Liver (tissue), 8 donors: ENCODE measurements at regions not wholly inside any gene's neighbourhood (a gene's known extent, or its start where the extent isn't known, plus 50 kb on each side); places are given as distances from the start of the nearest gene placed in this dataset.

Source experiments
- DNase-seq: peaks from one replicate; pipeline ENCODE4 v3.0.0-alpha.2; 2017; ENCODE audit warnings: low spot score
- H3K27ac ChIP-seq, 2 donors: one replicate each; pipeline ENCODE4 v1.7.0; 2013; ENCODE audit warnings: inconsistent platforms in 2 of 2, low read length in 2 of 2, control low read depth in 1 of 2, low read depth in 1 of 2, mild to moderate bottlenecking in 1 of 2
- H3K27me3 ChIP-seq, 4 donors: one replicate each; pipeline versions ENCODE4 v1.6.1 to v1.7.0; 2013; ENCODE audit warnings: low read length in 3 of 4, inconsistent platforms in 1 of 4, mild to moderate bottlenecking in 1 of 4, moderate library complexity in 1 of 4; ENCODE audit not compliant: control insufficient read depth in 4 of 4, insufficient read depth in 4 of 4
- H3K36me3 ChIP-seq, 4 donors: one replicate each; pipeline versions ENCODE4 v1.6.1 to v1.7.0; 2013; ENCODE audit warnings: low read length in 3 of 4, mild to moderate bottlenecking in 3 of 4, low read depth in 1 of 4, moderate library complexity in 1 of 4; ENCODE audit not compliant: control insufficient read depth in 4 of 4, insufficient read depth in 3 of 4
- H3K4me1 ChIP-seq, 4 donors: one replicate each; pipeline versions ENCODE4 v1.6.1 to v1.7.0; 2013; ENCODE audit warnings: low read length in 3 of 4, mild to moderate bottlenecking in 3 of 4, moderate library complexity in 1 of 4; ENCODE audit not compliant: control insufficient read depth in 4 of 4, insufficient read depth in 4 of 4
- H3K4me3 ChIP-seq, 3 donors: one replicate each; pipeline versions ENCODE4 v1.6.1 to v1.7.0; 2013; ENCODE audit warnings: low read length in 3 of 3, control low read depth in 1 of 3, low read depth in 1 of 3, mild to moderate bottlenecking in 1 of 3
- H3K9ac ChIP-seq, 2 donors: one replicate each; pipeline ENCODE4 v1.7.0; 2013; ENCODE audit warnings: low read length in 2 of 2, mild to moderate bottlenecking in 2 of 2, moderate library complexity in 2 of 2, control low read depth in 1 of 2, low read depth in 1 of 2
- H3K9me3 ChIP-seq, 4 donors: one replicate each; pipeline versions ENCODE4 v1.6.1 to v1.7.0; 2013; ENCODE audit warnings: low read length in 3 of 4; ENCODE audit not compliant: control insufficient read depth in 4 of 4
- EGR1 ChIP-seq, 2 donors: IDR thresholded peaks; 2 replicates each; pipeline ENCODE4 v1.6.1; 2016 to 2018; ENCODE audit warnings: antibody characterized with exemption in 2 of 2, low read depth in 2 of 2
- FOXA1 ChIP-seq: IDR thresholded peaks from 2 replicates; pipeline ENCODE4 v1.6.1; 2016; ENCODE audit warnings: antibody characterized with exemption
- FOXA2 ChIP-seq: IDR thresholded peaks from 2 replicates; pipeline ENCODE4 v1.6.1; 2016; ENCODE audit warnings: antibody characterized with exemption
- GABPA ChIP-seq, 2 donors: IDR thresholded peaks in 1 of 2; conservative IDR thresholded peaks in 1 of 2; 2 replicates each; pipeline ENCODE4 v1.6.1; 2016; ENCODE audit warnings: antibody characterized with exemption in 2 of 2, mild to moderate bottlenecking in 1 of 2, moderate library complexity in 1 of 2
- HNF4A ChIP-seq, 2 donors: conservative IDR thresholded peaks; 2 replicates each; pipeline ENCODE4 v1.6.1; 2016; ENCODE audit warnings: antibody characterized with exemption in 2 of 2, mild to moderate bottlenecking in 2 of 2
- HNF4G ChIP-seq: IDR thresholded peaks from 2 replicates; pipeline ENCODE4 v1.6.1; 2016; ENCODE audit warnings: antibody characterized with exemption
- JUND ChIP-seq, 2 donors: IDR thresholded peaks; 2 replicates each; pipeline ENCODE4 v1.6.1; 2016; ENCODE audit warnings: antibody characterized with exemption in 2 of 2
- MAX ChIP-seq: IDR thresholded peaks from 2 replicates; pipeline ENCODE4 v1.6.1; 2016; ENCODE audit warnings: antibody characterized with exemption
- NR2F2 ChIP-seq: IDR thresholded peaks from 2 replicates; pipeline ENCODE4 v1.6.1; 2016; ENCODE audit warnings: antibody characterized with exemption
- RAD21 ChIP-seq, 2 donors: IDR thresholded peaks; 2 replicates each; pipeline ENCODE4 v1.6.1; 2016; ENCODE audit warnings: antibody characterized with exemption in 2 of 2, mild to moderate bottlenecking in 2 of 2
- RXRA ChIP-seq, 2 donors: IDR thresholded peaks; 2 replicates each; pipeline ENCODE4 v1.6.1; 2017 to 2018; ENCODE audit warnings: antibody characterized with exemption in 2 of 2, mild to moderate bottlenecking in 1 of 2
- SP1 ChIP-seq: IDR thresholded peaks from 2 replicates; pipeline ENCODE4 v1.6.1; 2018; ENCODE audit warnings: antibody characterized with exemption, mild to moderate bottlenecking
- TAF1 ChIP-seq: conservative IDR thresholded peaks from 2 replicates; pipeline ENCODE4 v1.6.1; 2016; ENCODE audit warnings: antibody characterized with exemption, mild to moderate bottlenecking
- YY1 ChIP-seq: IDR thresholded peaks from 2 replicates; pipeline ENCODE4 v1.6.1; 2016; ENCODE audit warnings: antibody characterized with exemption, mild to moderate bottlenecking
- WGBS: extraction: QIAGEN DNeasy Blood & Tissue Kit; methylation state at CpG from one replicate; pipeline ENCODE4 v1.1.7; 2013; 5-methylcytosine and 5-hydroxymethylcytosine counted together
- TF ChIP-seq, protein P1 (sequence below): fragments of 150-350 bp; IDR thresholded peaks from 2 replicates; pipeline ENCODE4 v1.5.1; 2017; ENCODE audit warnings: improper control_type of control experiment, low read depth, low read length; ENCODE audit not compliant: missing input control
- TF ChIP-seq, protein P2 (sequence below): IDR thresholded peaks from 2 replicates; pipeline ENCODE4 v1.6.1; 2016; ENCODE audit warnings: antibody characterized with exemption
- TF ChIP-seq, protein P3 (sequence below): IDR thresholded peaks from 2 replicates; pipeline ENCODE4 v1.6.1; 2016; ENCODE audit warnings: antibody characterized with exemption, mild to moderate bottlenecking
- TF ChIP-seq, protein P4 (sequence below): IDR thresholded peaks from 2 replicates; pipeline ENCODE4 v1.6.1; 2016; ENCODE audit warnings: antibody characterized with exemption
- donor health status: healthy.
- donor health status: healthy.
- donor health status: healthy.
- donor health status: healthy.
- donor health status: healthy.

GRCh38 chr3:32046102-32046501, 60.3 kb upstream of the GPD1L start:
- TF ChIP-seq MAX (no peak), GABPA (IDR thresholded peaks at IDR 0.05 in 1 of 2, conservative IDR thresholded peaks at IDR 0.05 in 1 of 2) (no peak), FOXA1 (no peak), HNF4G (no peak), EGR1 (IDR thresholded peaks at IDR 0.05; ENCODE audit: low read depth in 2 of 2) (no peak), RAD21 (IDR thresholded peaks at IDR 0.05) (no peak), NR2F2 (no peak), FOXA2 (no peak), TAF1 (no peak), HNF4A (conservative IDR thresholded peaks at IDR 0.05) (no peak), JUND (IDR thresholded peaks at IDR 0.05) (no peak), RXRA (IDR thresholded peaks at IDR 0.05) (no peak), SP1 (no peak), YY1 (no peak)
- TF ChIP-seq, protein P1, sequence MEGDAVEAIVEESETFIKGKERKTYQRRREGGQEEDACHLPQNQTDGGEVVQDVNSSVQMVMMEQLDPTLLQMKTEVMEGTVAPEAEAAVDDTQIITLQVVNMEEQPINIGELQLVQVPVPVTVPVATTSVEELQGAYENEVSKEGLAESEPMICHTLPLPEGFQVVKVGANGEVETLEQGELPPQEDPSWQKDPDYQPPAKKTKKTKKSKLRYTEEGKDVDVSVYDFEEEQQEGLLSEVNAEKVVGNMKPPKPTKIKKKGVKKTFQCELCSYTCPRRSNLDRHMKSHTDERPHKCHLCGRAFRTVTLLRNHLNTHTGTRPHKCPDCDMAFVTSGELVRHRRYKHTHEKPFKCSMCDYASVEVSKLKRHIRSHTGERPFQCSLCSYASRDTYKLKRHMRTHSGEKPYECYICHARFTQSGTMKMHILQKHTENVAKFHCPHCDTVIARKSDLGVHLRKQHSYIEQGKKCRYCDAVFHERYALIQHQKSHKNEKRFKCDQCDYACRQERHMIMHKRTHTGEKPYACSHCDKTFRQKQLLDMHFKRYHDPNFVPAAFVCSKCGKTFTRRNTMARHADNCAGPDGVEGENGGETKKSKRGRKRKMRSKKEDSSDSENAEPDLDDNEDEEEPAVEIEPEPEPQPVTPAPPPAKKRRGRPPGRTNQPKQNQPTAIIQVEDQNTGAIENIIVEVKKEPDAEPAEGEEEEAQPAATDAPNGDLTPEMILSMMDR = no peak
- TF ChIP-seq, protein P2, sequence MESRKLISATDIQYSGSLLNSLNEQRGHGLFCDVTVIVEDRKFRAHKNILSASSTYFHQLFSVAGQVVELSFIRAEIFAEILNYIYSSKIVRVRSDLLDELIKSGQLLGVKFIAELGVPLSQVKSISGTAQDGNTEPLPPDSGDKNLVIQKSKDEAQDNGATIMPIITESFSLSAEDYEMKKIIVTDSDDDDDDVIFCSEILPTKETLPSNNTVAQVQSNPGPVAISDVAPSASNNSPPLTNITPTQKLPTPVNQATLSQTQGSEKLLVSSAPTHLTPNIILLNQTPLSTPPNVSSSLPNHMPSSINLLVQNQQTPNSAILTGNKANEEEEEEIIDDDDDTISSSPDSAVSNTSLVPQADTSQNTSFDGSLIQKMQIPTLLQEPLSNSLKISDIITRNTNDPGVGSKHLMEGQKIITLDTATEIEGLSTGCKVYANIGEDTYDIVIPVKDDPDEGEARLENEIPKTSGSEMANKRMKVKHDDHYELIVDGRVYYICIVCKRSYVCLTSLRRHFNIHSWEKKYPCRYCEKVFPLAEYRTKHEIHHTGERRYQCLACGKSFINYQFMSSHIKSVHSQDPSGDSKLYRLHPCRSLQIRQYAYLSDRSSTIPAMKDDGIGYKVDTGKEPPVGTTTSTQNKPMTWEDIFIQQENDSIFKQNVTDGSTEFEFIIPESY = no peak
- TF ChIP-seq, protein P3, sequence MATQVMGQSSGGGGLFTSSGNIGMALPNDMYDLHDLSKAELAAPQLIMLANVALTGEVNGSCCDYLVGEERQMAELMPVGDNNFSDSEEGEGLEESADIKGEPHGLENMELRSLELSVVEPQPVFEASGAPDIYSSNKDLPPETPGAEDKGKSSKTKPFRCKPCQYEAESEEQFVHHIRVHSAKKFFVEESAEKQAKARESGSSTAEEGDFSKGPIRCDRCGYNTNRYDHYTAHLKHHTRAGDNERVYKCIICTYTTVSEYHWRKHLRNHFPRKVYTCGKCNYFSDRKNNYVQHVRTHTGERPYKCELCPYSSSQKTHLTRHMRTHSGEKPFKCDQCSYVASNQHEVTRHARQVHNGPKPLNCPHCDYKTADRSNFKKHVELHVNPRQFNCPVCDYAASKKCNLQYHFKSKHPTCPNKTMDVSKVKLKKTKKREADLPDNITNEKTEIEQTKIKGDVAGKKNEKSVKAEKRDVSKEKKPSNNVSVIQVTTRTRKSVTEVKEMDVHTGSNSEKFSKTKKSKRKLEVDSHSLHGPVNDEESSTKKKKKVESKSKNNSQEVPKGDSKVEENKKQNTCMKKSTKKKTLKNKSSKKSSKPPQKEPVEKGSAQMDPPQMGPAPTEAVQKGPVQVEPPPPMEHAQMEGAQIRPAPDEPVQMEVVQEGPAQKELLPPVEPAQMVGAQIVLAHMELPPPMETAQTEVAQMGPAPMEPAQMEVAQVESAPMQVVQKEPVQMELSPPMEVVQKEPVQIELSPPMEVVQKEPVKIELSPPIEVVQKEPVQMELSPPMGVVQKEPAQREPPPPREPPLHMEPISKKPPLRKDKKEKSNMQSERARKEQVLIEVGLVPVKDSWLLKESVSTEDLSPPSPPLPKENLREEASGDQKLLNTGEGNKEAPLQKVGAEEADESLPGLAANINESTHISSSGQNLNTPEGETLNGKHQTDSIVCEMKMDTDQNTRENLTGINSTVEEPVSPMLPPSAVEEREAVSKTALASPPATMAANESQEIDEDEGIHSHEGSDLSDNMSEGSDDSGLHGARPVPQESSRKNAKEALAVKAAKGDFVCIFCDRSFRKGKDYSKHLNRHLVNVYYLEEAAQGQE = no peak
- TF ChIP-seq, protein P4, sequence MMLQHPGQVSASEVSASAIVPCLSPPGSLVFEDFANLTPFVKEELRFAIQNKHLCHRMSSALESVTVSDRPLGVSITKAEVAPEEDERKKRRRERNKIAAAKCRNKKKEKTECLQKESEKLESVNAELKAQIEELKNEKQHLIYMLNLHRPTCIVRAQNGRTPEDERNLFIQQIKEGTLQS = no peak
- Histone ChIP-seq H3K9ac (no peak overlapping the region), H3K4me1 (peaks cover 0 to 13% (median 11%) of the 10 kb centered on the region in 4 donors), H3K27ac (no peak overlapping the region), H3K36me3 (no peaks in the 10 kb centered on the region), H3K4me3 (no peak overlapping the region), H3K27me3 (peaks cover 0 to 6% (median 2%) of the 10 kb centered on the region in 4 donors), H3K9me3 (peaks cover 0 to 5% (median 4%) of the 10 kb centered on the region in 4 donors)
- no peak for DNase-seq
- 94% methylated on average over 1 of the region's 1 CpG for WGBS
